HL-60 (cell line): ENCODE measurements at regions not wholly inside any gene's neighbourhood (a gene's known extent, or its start where the extent isn't known, plus 50 kb on each side); places are given as distances from the start of the nearest gene placed in this dataset.

Source experiments
- CTCF ChIP-seq: IDR thresholded peaks from one replicate; pipeline ENCODE4 v1.5.1; 2011; ENCODE audit warnings: low read length, control low read depth, inconsistent platforms; ENCODE audit not compliant: insufficient read depth
- POLR2AphosphoS5 ChIP-seq: IDR thresholded peaks from 2 replicates; pipeline ENCODE4 v1.6.1; 2012; ENCODE audit warnings: low read depth

- no peak for TF ChIP-seq CTCF
- TF ChIP-seq POLR2AphosphoS5 = no peak
These were observed 149.8 kb upstream of the RASGEF1B start for GRCh38 chr4:81621490-81621889.
